ENCODE measurements at regions not wholly inside any gene's neighbourhood (a gene's known extent, or its start where the extent isn't known, plus 50 kb on each side); places are given as distances from the start of the nearest gene placed in this dataset.

GRCh38 chr2:220227266-220227920, 600.0 kb downstream of the SLC4A3 start:
- Mint-ChIP-seq H3K9me3 (peaks cover 2% of the 10 kb centered on the region), H3K27ac (no peak overlapping the region), H3K27me3 (peaks cover 2% of the 10 kb centered on the region), H3K4me1 (no peaks in the 10 kb centered on the region), H3K4me3 (no peak overlapping the region), H3K36me3 (no peaks in the 10 kb centered on the region)
- no peak for ATAC-seq (ENCODE audit: low read depth)
- no peak for DNase-seq (ENCODE audit: low spot score in 2 of 2)

GRCh38 chr2:220228310-220229006, 601.0 kb downstream of the SLC4A3 start:
- H3K9me3 Mint-ChIP-seq = peaks cover 2% of the 10 kb centered on the region
- H3K27me3 Mint-ChIP-seq = peaks cover 2% of the 10 kb centered on the region
- H3K4me3 Mint-ChIP-seq = no peak overlapping the region
- no peak for ATAC-seq (ENCODE audit: low read depth)
- no peaks in the 10 kb centered on the region for H3K4me1 Mint-ChIP-seq
- no peaks in the 10 kb centered on the region for H3K36me3 Mint-ChIP-seq
- no peak overlapping the region for H3K27ac Mint-ChIP-seq
- DNase-seq (ENCODE audit: low spot score in 2 of 2) = no peak

GRCh38 chr2:220240641-220241040, 613.2 kb downstream of the SLC4A3 start:
- ATAC-seq (ENCODE audit: low read depth) (no peak), DNase-seq (ENCODE audit: low spot score in 2 of 2) (no peak)
- Mint-ChIP-seq H3K4me3 (no peak overlapping the region), H3K4me1 (no peaks in the 10 kb centered on the region), H3K9me3 (no peaks in the 10 kb centered on the region), H3K36me3 (no peaks in the 10 kb centered on the region), H3K27me3 (no peaks in the 10 kb centered on the region), H3K27ac (no peak overlapping the region)

- no peak overlapping the region for H3K4me3 Mint-ChIP-seq
- no peaks in the 10 kb centered on the region for H3K36me3 Mint-ChIP-seq
- DNase-seq (ENCODE audit: low spot score in 2 of 2) (no peak), ATAC-seq (ENCODE audit: low read depth) (no peak)
- no peaks in the 10 kb centered on the region for H3K27me3 Mint-ChIP-seq
- H3K9me3 Mint-ChIP-seq = no peaks in the 10 kb centered on the region
- no peak overlapping the region for H3K27ac Mint-ChIP-seq
- H3K4me1 Mint-ChIP-seq = no peaks in the 10 kb centered on the region
Measured at GRCh38 chr2:220241423-220241822, 614.0 kb downstream of the SLC4A3 start.

GRCh38 chr2:220243571-220243970, 616.1 kb downstream of the SLC4A3 start:
- no peaks in the 10 kb centered on the region for H3K27me3 Mint-ChIP-seq
- peaks cover 1% of the 10 kb centered on the region for H3K9me3 Mint-ChIP-seq
- DNase-seq (ENCODE audit: low spot score in 2 of 2) (no peak), ATAC-seq (ENCODE audit: low read depth) (no peak)
- no peaks in the 10 kb centered on the region for H3K4me1 Mint-ChIP-seq
- H3K36me3 Mint-ChIP-seq = no peaks in the 10 kb centered on the region
- no peak overlapping the region for H3K27ac Mint-ChIP-seq
- no peak overlapping the region for H3K4me3 Mint-ChIP-seq

- Mint-ChIP-seq H3K27ac (no peak overlapping the region), H3K36me3 (no peaks in the 10 kb centered on the region), H3K9me3 (peaks cover 1% of the 10 kb centered on the region), H3K27me3 (no peaks in the 10 kb centered on the region), H3K4me3 (no peak overlapping the region), H3K4me1 (no peaks in the 10 kb centered on the region)
- no peak for ATAC-seq (ENCODE audit: low read depth)
- DNase-seq (ENCODE audit: low spot score in 2 of 2) = no peak
Measured at GRCh38 chr2:220246386-220246785, 619.0 kb downstream of the SLC4A3 start.

- DNase-seq (ENCODE audit: low spot score in 2 of 2) = no peak
- no peaks in the 10 kb centered on the region for H3K27me3 Mint-ChIP-seq
- no peak overlapping the region for H3K4me3 Mint-ChIP-seq
- peaks cover 5% of the 10 kb centered on the region for H3K9me3 Mint-ChIP-seq
- ATAC-seq (ENCODE audit: low read depth) = no peak
- no peak overlapping the region for H3K27ac Mint-ChIP-seq
- no peaks in the 10 kb centered on the region for H3K36me3 Mint-ChIP-seq
- H3K4me1 Mint-ChIP-seq = no peaks in the 10 kb centered on the region
Measured at GRCh38 chr2:220247588-220248350, 620.3 kb downstream of the SLC4A3 start.

- H3K27ac Mint-ChIP-seq = no peak overlapping the region
- DNase-seq (ENCODE audit: low spot score in 2 of 2) (no peak), ATAC-seq (ENCODE audit: low read depth) (no peak)
- H3K9me3 Mint-ChIP-seq = peaks cover 3% of the 10 kb centered on the region
- H3K27me3 Mint-ChIP-seq = no peaks in the 10 kb centered on the region
- H3K4me1 Mint-ChIP-seq = no peaks in the 10 kb centered on the region
- no peak overlapping the region for H3K4me3 Mint-ChIP-seq
- no peaks in the 10 kb centered on the region for H3K36me3 Mint-ChIP-seq
Measured at GRCh38 chr2:220259662-220260061, 632.2 kb downstream of the SLC4A3 start.

GRCh38 chr2:220263300-220263699, 635.9 kb downstream of the SLC4A3 start:
- no peaks in the 10 kb centered on the region for H3K4me1 Mint-ChIP-seq
- no peaks in the 10 kb centered on the region for H3K36me3 Mint-ChIP-seq
- no peak overlapping the region for H3K27ac Mint-ChIP-seq
- DNase-seq (ENCODE audit: low spot score in 2 of 2) (no peak), ATAC-seq (ENCODE audit: low read depth) (no peak)
- H3K27me3 Mint-ChIP-seq = no peaks in the 10 kb centered on the region
- H3K4me3 Mint-ChIP-seq = no peak overlapping the region
- H3K9me3 Mint-ChIP-seq = no peaks in the 10 kb centered on the region

GRCh38 chr2:220269367-220269766, 641.9 kb downstream of the SLC4A3 start:
- ATAC-seq (ENCODE audit: low read depth) = no peak
- Mint-ChIP-seq H3K4me3 (no peak overlapping the region), H3K4me1 (no peaks in the 10 kb centered on the region), H3K27ac (no peak overlapping the region), H3K27me3 (no peaks in the 10 kb centered on the region), H3K36me3 (no peaks in the 10 kb centered on the region), H3K9me3 (no peaks in the 10 kb centered on the region)
- DNase-seq (ENCODE audit: low spot score in 2 of 2) = no peak

- no peaks in the 10 kb centered on the region for H3K36me3 Mint-ChIP-seq
- no peak overlapping the region for H3K4me3 Mint-ChIP-seq
- no peaks in the 10 kb centered on the region for H3K9me3 Mint-ChIP-seq
- no peaks in the 10 kb centered on the region for H3K27me3 Mint-ChIP-seq
- DNase-seq (ENCODE audit: low spot score in 2 of 2) (no peak), ATAC-seq (ENCODE audit: low read depth) (no peak)
- no peak overlapping the region for H3K27ac Mint-ChIP-seq
- H3K4me1 Mint-ChIP-seq = no peaks in the 10 kb centered on the region
Measured at GRCh38 chr2:220270481-220271070, 643.1 kb downstream of the SLC4A3 start.

- H3K9me3 Mint-ChIP-seq = peaks cover 2% of the 10 kb centered on the region
- ATAC-seq (ENCODE audit: low read depth) (no peak), DNase-seq (ENCODE audit: low spot score in 2 of 2) (no peak)
- H3K27ac Mint-ChIP-seq = no peak overlapping the region
- no peaks in the 10 kb centered on the region for H3K27me3 Mint-ChIP-seq
- H3K4me3 Mint-ChIP-seq = no peak overlapping the region
- H3K36me3 Mint-ChIP-seq = no peaks in the 10 kb centered on the region
- H3K4me1 Mint-ChIP-seq = no peaks in the 10 kb centered on the region
Measured at GRCh38 chr2:220272656-220273055, 645.2 kb downstream of the SLC4A3 start.

GRCh38 chr2:220273082-220273481, 645.7 kb downstream of the SLC4A3 start:
- Mint-ChIP-seq H3K9me3 (peaks cover 2% of the 10 kb centered on the region), H3K36me3 (no peaks in the 10 kb centered on the region), H3K4me1 (no peaks in the 10 kb centered on the region), H3K27me3 (no peaks in the 10 kb centered on the region), H3K4me3 (no peak overlapping the region), H3K27ac (no peak overlapping the region)
- ATAC-seq (ENCODE audit: low read depth) (no peak), DNase-seq (ENCODE audit: low spot score in 2 of 2) (no peak)

- ATAC-seq (ENCODE audit: low read depth) (no peak), DNase-seq (ENCODE audit: low spot score in 2 of 2) (no peak)
- Mint-ChIP-seq H3K27me3 (no peaks in the 10 kb centered on the region), H3K4me3 (no peak overlapping the region), H3K27ac (no peak overlapping the region), H3K9me3 (peaks cover 2% of the 10 kb centered on the region), H3K4me1 (no peaks in the 10 kb centered on the region), H3K36me3 (no peaks in the 10 kb centered on the region)
Measured at GRCh38 chr2:220275454-220275853, 648.0 kb downstream of the SLC4A3 start.

All from memory B cell (primary cell).